Left ventricle myocardium inferior (tissue), 1 donor: ENCODE measurements at regions not wholly inside any gene's neighbourhood (a gene's known extent, or its start where the extent isn't known, plus 50 kb on each side); places are given as distances from the start of the nearest gene placed in this dataset.

Experiments
- DNase-seq: peaks from one replicate; pipeline ENCODE4 v3.0.0-alpha.2; 2020
- H3K27ac ChIP-seq: fragments of 200-600 bp; replicated peaks from 2 replicates; pipeline ENCODE4 v1.8.0; 2021
- H3K27me3 ChIP-seq: fragments of 200-600 bp; 2 replicates; pipeline ENCODE4 v1.8.0; 2021; ENCODE audit warnings: low read depth
- H3K36me3 ChIP-seq: fragments of 200-600 bp; 2 replicates; pipeline ENCODE4 v1.8.0; 2021
- H3K4me1 ChIP-seq: fragments of 200-600 bp; 2 replicates; pipeline ENCODE4 v1.8.0; 2021
- H3K4me3 ChIP-seq: fragments of 200-600 bp; 2 replicates; pipeline ENCODE4 v1.8.0; 2021; ENCODE audit warnings: mild to moderate bottlenecking, moderate library complexity
- H3K9me3 ChIP-seq: fragments of 200-600 bp; replicated peaks from 2 replicates; pipeline ENCODE4 v1.8.0; 2021
- CTCF ChIP-seq: fragments of 200-600 bp; IDR thresholded peaks from 2 replicates; pipeline ENCODE4 v1.8.0; 2021; ENCODE audit warnings: antibody characterized with exemption, mild to moderate bottlenecking, borderline replicate concordance
- intact Hi-C: fragments of 100-400 bp; cut with micrococcal nuclease; formaldehyde crosslinking; loops from one replicate; pipeline ENCODE4 v1.11.0; 2022
- donor health status: DM: no; HTN: yes; CAD: no; lungs with severe emphysema.

GRCh38 chr12:76194724-76195123 is 110.2 kb upstream of the NAP1L1 start:
- no peak overlapping the region for H3K27ac ChIP-seq

DNA sequence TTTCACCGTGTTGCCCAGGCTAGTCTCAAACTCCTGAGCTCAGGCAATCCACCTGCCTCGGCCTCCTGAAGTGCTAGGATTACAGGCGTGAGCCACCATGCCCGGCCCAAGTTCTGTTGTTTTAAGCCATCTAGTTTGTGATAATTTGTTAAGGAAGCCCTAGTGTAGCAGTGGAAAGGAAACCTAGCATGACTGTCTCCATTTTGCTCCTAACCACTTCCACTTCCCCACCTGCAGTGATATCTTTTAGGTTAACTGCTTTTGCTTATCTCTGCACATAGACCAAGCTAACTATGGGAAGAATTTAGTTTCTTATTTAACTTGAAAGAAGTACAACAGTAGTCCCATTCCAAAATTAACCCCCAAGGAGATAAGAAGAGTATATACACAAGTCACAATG is 109.5 kb upstream of the NAP1L1 start:
- peaks cover 15% of the 10 kb centered on the region for H3K9me3 ChIP-seq
- no peak for TF ChIP-seq CTCF
- no peak for DNase-seq
- no peaks in the 10 kb centered on the region for H3K4me1 ChIP-seq
- H3K36me3 ChIP-seq: no peaks in the 10 kb centered on the region
- intact Hi-C loops: no loop called here
- no peak overlapping the region for H3K27ac ChIP-seq
- no peak overlapping the region for H3K4me3 ChIP-seq
- no peaks in the 10 kb centered on the region for H3K27me3 ChIP-seq

More at GRCh38 chr12:76194724-76195123, 110.2 kb upstream of the NAP1L1 start:
- H3K9me3 ChIP-seq: peaks cover 23% of the 10 kb centered on the region
- no peak for TF ChIP-seq CTCF
- H3K4me1 ChIP-seq: no peaks in the 10 kb centered on the region
- no peaks in the 10 kb centered on the region for H3K36me3 ChIP-seq
- H3K4me3 ChIP-seq: no peak overlapping the region
- intact Hi-C loops: no loop called here
- H3K27me3 ChIP-seq: no peaks in the 10 kb centered on the region
- DNase-seq: no peak

GRCh38 chr12:76192416-76192815 is 107.9 kb upstream of the NAP1L1 start:
- no peaks in the 10 kb centered on the region for H3K9me3 ChIP-seq
- no peaks in the 10 kb centered on the region for H3K27me3 ChIP-seq
- intact Hi-C loops: no loop called here
- H3K4me1 ChIP-seq: no peaks in the 10 kb centered on the region
- no peak for TF ChIP-seq CTCF
- no peak overlapping the region for H3K4me3 ChIP-seq
- no peaks in the 10 kb centered on the region for H3K36me3 ChIP-seq
- no peak for DNase-seq
- H3K27ac ChIP-seq: no peak overlapping the region

GRCh38 chr12:76190299-76190698 is 105.8 kb upstream of the NAP1L1 start:
- Histone ChIP-seq H3K9me3 (no peaks in the 10 kb centered on the region), H3K27me3 (no peaks in the 10 kb centered on the region), H3K4me3 (no peak overlapping the region), H3K27ac (no peak overlapping the region), H3K4me1 (no peaks in the 10 kb centered on the region), H3K36me3 (no peaks in the 10 kb centered on the region)
- no peak for DNase-seq
- TF ChIP-seq CTCF: no peak
- intact Hi-C loops: no loop called here

GRCh38 chr12:76189851-76190250 is 105.4 kb upstream of the NAP1L1 start:
- no peak for DNase-seq
- intact Hi-C loops: no loop called here
- Histone ChIP-seq H3K4me1 (no peaks in the 10 kb centered on the region), H3K27me3 (no peaks in the 10 kb centered on the region), H3K27ac (no peak overlapping the region), H3K36me3 (no peaks in the 10 kb centered on the region), H3K4me3 (no peak overlapping the region), H3K9me3 (no peaks in the 10 kb centered on the region)
- no peak for TF ChIP-seq CTCF

DNA sequence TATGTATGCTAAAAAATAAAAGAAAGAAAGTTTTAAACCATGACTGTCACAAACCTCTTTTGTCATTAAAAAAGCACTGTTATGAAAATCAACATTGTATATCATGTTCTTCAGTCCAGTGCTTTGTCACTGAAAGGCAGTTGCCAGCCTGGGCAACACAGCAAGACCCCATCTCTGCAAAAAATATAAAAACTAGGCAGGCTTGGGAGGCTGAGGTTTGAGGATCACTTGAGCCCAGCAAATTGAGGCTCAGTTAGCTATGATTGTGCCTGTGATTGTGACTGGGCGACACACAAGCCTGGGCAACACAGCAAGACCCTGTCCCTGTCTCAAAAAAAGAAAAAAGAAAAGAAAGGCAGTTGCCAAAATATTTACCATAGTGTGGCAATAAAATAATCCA is 102.7 kb upstream of the NAP1L1 start:
- no peak overlapping the region for H3K4me3 ChIP-seq
- H3K27me3 ChIP-seq: no peaks in the 10 kb centered on the region
- no peak overlapping the region for H3K27ac ChIP-seq
- H3K36me3 ChIP-seq: no peaks in the 10 kb centered on the region
- DNase-seq: no peak
- intact Hi-C loops: no loop called here
- H3K9me3 ChIP-seq: no peaks in the 10 kb centered on the region
- no peaks in the 10 kb centered on the region for H3K4me1 ChIP-seq
- no peak for TF ChIP-seq CTCF
